ENCODE measurements at regions not wholly inside any gene's neighbourhood (a gene's known extent, or its start where the extent isn't known, plus 50 kb on each side); places are given as distances from the start of the nearest gene placed in this dataset.

DNA sequence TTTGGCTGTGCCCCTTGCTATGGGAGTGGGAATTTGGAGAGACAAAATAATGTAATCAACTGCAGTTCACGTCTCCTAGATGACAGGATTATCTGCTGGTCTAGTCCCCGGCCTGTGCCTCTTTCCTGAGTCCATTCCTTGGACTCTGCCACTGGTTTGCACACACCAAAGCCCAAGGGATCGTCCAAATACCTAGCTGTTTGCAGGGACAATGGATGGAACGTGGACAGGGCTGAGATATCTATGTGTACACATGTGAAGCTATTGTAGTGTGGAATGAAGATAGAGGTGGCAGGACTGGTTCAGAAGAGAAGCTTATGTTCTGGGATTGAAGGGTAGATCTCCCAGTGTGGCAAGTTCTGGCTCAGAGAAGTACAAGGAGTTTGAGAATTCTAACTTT lies 198.3 kb upstream of the PITX2 start:
- H3K27me3 Mint-ChIP-seq (ENCODE audit: low read depth), result no peaks in the 10 kb centered on the region
- no peaks in the 10 kb centered on the region for H3K36me3 Mint-ChIP-seq (ENCODE audit: low read depth)
- TF ChIP-seq, protein P1, sequence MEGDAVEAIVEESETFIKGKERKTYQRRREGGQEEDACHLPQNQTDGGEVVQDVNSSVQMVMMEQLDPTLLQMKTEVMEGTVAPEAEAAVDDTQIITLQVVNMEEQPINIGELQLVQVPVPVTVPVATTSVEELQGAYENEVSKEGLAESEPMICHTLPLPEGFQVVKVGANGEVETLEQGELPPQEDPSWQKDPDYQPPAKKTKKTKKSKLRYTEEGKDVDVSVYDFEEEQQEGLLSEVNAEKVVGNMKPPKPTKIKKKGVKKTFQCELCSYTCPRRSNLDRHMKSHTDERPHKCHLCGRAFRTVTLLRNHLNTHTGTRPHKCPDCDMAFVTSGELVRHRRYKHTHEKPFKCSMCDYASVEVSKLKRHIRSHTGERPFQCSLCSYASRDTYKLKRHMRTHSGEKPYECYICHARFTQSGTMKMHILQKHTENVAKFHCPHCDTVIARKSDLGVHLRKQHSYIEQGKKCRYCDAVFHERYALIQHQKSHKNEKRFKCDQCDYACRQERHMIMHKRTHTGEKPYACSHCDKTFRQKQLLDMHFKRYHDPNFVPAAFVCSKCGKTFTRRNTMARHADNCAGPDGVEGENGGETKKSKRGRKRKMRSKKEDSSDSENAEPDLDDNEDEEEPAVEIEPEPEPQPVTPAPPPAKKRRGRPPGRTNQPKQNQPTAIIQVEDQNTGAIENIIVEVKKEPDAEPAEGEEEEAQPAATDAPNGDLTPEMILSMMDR (IDR thresholded peaks at IDR 0.05; ENCODE audit: unreplicated experiment in 3 of 3), result no peak
- H3K27ac Mint-ChIP-seq, result no peak overlapping the region
- no peaks in the 10 kb centered on the region for H3K9me3 Mint-ChIP-seq
- H3K4me3 Mint-ChIP-seq, result no peak overlapping the region
- H3K4me1 Mint-ChIP-seq, result no peaks in the 10 kb centered on the region

DNA sequence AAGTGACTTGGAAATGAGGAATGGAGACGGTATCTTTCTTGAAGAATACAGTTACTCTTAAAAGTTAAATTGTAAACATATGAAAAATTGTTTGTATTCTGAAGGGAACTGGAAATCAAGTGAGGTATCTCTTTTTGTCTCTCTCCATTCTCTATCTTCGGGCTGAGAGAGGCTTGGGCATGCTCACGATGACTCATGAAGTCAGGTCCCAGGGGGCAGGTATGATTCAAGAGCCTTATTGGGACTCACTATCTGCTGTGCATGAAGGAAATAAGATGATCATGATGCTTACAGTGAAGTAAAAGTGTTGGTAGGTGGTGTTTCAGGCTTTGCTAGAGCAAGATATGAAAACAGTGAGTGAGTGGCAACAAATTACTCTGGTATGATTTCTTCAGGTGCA lies 200.4 kb upstream of the PITX2 start:
- H3K36me3 Mint-ChIP-seq (ENCODE audit: low read depth), result no peaks in the 10 kb centered on the region
- TF ChIP-seq, protein P1 (IDR thresholded peaks at IDR 0.05; ENCODE audit: unreplicated experiment in 3 of 3), result no peak
- no peaks in the 10 kb centered on the region for H3K4me1 Mint-ChIP-seq
- no peak overlapping the region for H3K4me3 Mint-ChIP-seq
- H3K27me3 Mint-ChIP-seq (ENCODE audit: low read depth), result no peaks in the 10 kb centered on the region
- no peak overlapping the region for H3K27ac Mint-ChIP-seq
- peaks cover 4% of the 10 kb centered on the region for H3K9me3 Mint-ChIP-seq

DNA sequence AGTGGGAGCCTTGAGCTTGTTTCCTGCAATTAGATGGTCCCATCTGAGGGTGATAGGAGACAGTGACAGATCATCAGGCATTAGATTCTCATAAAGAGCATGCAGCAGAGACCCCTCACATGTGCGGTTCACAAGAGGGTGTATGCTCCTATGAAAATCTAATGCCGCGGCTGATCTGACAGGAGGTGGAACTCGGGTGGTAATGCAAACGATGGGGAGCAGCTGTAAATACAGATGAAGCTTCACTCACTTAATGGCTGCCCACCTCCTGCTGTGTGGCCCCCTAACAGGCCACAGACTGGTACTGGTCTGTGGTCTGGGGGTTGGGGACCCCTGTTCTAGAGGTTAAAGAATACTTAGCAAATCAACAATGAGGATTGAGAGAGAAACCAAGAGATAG lies 201.5 kb upstream of the PITX2 start:
- Mint-ChIP-seq H3K27me3 (ENCODE audit: low read depth) (no peaks in the 10 kb centered on the region), H3K27ac (no peak overlapping the region), H3K36me3 (ENCODE audit: low read depth) (no peaks in the 10 kb centered on the region), H3K4me3 (no peak overlapping the region), H3K9me3 (peaks cover 4% of the 10 kb centered on the region), H3K4me1 (no peaks in the 10 kb centered on the region)
- TF ChIP-seq, protein P1 (IDR thresholded peaks at IDR 0.05; ENCODE audit: unreplicated experiment in 3 of 3), result no peak

DNA sequence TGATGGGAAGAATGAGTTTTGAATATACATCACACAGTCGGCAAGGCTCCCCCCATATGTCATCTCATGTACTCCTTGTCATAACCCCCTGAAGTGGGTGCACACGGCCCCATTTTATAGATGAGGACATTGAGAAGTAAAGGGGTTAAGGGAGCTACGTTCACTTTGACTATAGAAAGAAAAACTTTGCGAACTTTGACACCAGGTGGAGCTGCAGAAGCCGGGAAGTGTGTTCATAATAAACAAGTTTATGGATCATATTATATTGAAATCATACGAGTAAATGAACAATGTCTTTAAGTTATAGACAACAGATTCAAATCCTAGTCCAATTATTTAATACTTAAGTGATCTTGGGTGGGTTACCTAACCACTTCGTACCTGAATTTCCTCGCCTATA lies 203.8 kb upstream of the PITX2 start:
- TF ChIP-seq, protein P1 (IDR thresholded peaks at IDR 0.05; ENCODE audit: unreplicated experiment in 3 of 3), result no peak
- no peaks in the 10 kb centered on the region for H3K36me3 Mint-ChIP-seq (ENCODE audit: low read depth)
- peaks cover 4% of the 10 kb centered on the region for H3K9me3 Mint-ChIP-seq
- H3K27ac Mint-ChIP-seq, result no peak overlapping the region
- peaks cover 10% of the 10 kb centered on the region for H3K4me1 Mint-ChIP-seq
- H3K27me3 Mint-ChIP-seq (ENCODE audit: low read depth), result no peaks in the 10 kb centered on the region
- no peak overlapping the region for H3K4me3 Mint-ChIP-seq

DNA sequence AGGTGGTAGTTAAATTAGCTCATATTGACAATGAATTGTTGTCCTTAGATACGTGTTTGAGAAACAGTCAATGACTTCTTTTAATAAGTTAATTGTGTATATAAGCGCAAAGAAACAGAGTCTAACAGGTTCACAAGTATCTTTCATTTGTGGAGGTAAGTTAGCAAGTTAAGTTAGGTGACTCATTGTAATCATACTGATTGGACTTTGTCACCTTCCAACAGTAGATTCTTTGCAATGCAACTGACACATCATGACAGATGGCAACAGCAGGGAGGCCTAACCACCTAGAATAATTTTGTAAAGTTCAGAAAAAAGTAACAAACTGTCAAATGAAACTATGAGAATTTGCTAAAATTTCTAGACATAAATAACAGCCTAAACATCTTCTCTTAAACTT lies 207.6 kb upstream of the PITX2 start:
- Mint-ChIP-seq H3K36me3 (ENCODE audit: low read depth) (no peaks in the 10 kb centered on the region), H3K27ac (no peak overlapping the region), H3K27me3 (ENCODE audit: low read depth) (no peaks in the 10 kb centered on the region), H3K4me1 (peaks cover 10% of the 10 kb centered on the region), H3K4me3 (no peak overlapping the region), H3K9me3 (peaks cover 4% of the 10 kb centered on the region)
- TF ChIP-seq, protein P1 (IDR thresholded peaks at IDR 0.05; ENCODE audit: unreplicated experiment in 3 of 3), result no peak

DNA sequence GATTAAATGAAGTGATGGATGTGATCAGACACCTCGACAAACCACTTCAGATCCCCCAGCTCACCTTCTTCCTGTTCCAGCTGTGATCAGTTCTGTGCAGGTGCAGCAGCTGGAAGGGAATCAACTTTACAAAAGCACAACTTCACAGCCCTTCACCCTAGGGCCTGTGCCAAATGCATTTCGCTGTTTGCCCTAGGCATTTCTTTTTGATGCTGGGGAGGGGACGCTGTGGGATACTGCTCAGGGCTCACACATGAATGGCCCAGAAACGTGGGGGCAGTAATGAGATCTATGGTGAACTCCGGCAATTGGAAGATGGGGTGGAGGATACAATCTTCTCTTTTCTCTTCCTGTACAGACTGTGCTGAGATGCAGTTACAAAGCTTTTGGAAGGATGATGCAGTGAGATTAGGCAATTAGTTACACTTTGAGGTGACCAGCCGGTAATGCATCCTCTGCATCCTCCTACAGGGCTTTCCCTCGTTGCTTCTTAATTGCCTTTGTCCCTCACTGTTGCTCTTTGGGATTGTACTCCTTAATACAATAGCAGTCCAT lies 215.1 kb upstream of the PITX2 start:
- Mint-ChIP-seq H3K4me1 (peaks cover 10% of the 10 kb centered on the region), H3K4me3 (no peak overlapping the region), H3K36me3 (ENCODE audit: low read depth) (no peaks in the 10 kb centered on the region), H3K9me3 (no peaks in the 10 kb centered on the region), H3K27me3 (ENCODE audit: low read depth) (no peaks in the 10 kb centered on the region), H3K27ac (no peak overlapping the region)
- TF ChIP-seq, protein P1 (IDR thresholded peaks at IDR 0.05; ENCODE audit: unreplicated experiment in 3 of 3), result no peak
